ENCODE measurements at regions not wholly inside any gene's neighbourhood (a gene's known extent, or its start where the extent isn't known, plus 50 kb on each side); places are given as distances from the start of the nearest gene placed in this dataset.

DNA sequence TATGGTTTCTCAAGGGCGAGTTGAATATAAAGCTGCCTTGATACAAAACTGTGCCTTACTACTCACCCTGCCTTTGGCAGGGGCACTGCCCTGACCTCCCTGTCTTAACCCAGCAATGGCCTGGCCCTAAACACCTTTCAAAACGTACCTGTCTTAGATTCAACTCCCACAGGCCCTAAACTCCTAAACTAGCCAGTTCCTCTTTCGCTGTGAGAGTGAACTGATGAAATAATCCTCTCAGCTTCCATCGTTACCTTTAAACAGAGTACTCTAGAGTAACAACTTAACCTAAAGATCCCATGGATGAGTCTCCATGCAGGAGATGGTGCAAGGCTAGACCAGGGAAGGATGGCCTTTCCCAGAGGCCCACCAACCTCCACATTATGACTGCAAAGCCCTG lies 133.0 kb upstream of the THBS1 start:
- H3K4me1 Mint-ChIP-seq (ENCODE audit: low read depth), result no peaks in the 10 kb centered on the region
- H3K36me3 Mint-ChIP-seq (ENCODE audit: low read depth), result no peaks in the 10 kb centered on the region
- H3K27me3 Mint-ChIP-seq (ENCODE audit: low read depth), result peaks cover 21% of the 10 kb centered on the region
- H3K4me3 Mint-ChIP-seq, result no peak overlapping the region
- H3K27ac Mint-ChIP-seq, result no peak overlapping the region
- peaks cover 6% of the 10 kb centered on the region for H3K9me3 Mint-ChIP-seq

GRCh38 chr15:39448409-39448808 lies 132.5 kb upstream of the THBS1 start:
- Mint-ChIP-seq H3K9me3 (peaks cover 6% of the 10 kb centered on the region), H3K4me1 (ENCODE audit: low read depth) (no peaks in the 10 kb centered on the region), H3K27me3 (ENCODE audit: low read depth) (peaks cover 18% of the 10 kb centered on the region), H3K4me3 (no peak overlapping the region), H3K36me3 (ENCODE audit: low read depth) (no peaks in the 10 kb centered on the region), H3K27ac (no peak overlapping the region)

- H3K27ac Mint-ChIP-seq, result no peak overlapping the region
Measured at GRCh38 chr15:39451121-39451688, 129.7 kb upstream of the THBS1 start.

GRCh38 chr15:39451871-39452270 lies 129.0 kb upstream of the THBS1 start:
- H3K4me1 Mint-ChIP-seq (ENCODE audit: low read depth), result peaks cover 4% of the 10 kb centered on the region
- H3K27me3 Mint-ChIP-seq (ENCODE audit: low read depth), result peaks cover 16% of the 10 kb centered on the region
- H3K9me3 Mint-ChIP-seq, result peaks cover 6% of the 10 kb centered on the region
- no peak overlapping the region for H3K27ac Mint-ChIP-seq
- no peak overlapping the region for H3K4me3 Mint-ChIP-seq
- no peaks in the 10 kb centered on the region for H3K36me3 Mint-ChIP-seq (ENCODE audit: low read depth)

More at GRCh38 chr15:39451121-39451688, 129.7 kb upstream of the THBS1 start:
- peaks cover 6% of the 10 kb centered on the region for H3K9me3 Mint-ChIP-seq
- H3K36me3 Mint-ChIP-seq (ENCODE audit: low read depth), result no peaks in the 10 kb centered on the region
- H3K4me3 Mint-ChIP-seq, result no peak overlapping the region
- peaks cover 4% of the 10 kb centered on the region for H3K4me1 Mint-ChIP-seq (ENCODE audit: low read depth)
- H3K27me3 Mint-ChIP-seq (ENCODE audit: low read depth), result peaks cover 15% of the 10 kb centered on the region

- peaks cover 6% of the 10 kb centered on the region for H3K9me3 Mint-ChIP-seq
- H3K4me1 Mint-ChIP-seq (ENCODE audit: low read depth), result peaks cover 4% of the 10 kb centered on the region
- no peak overlapping the region for H3K4me3 Mint-ChIP-seq
- H3K27me3 Mint-ChIP-seq (ENCODE audit: low read depth), result peaks cover 16% of the 10 kb centered on the region
- H3K27ac Mint-ChIP-seq, result no peak overlapping the region
- H3K36me3 Mint-ChIP-seq (ENCODE audit: low read depth), result no peaks in the 10 kb centered on the region
Measured at GRCh38 chr15:39453620-39454019, 127.3 kb upstream of the THBS1 start.

GRCh38 chr15:39454189-39454986 lies 126.5 kb upstream of the THBS1 start:
- peaks cover 6% of the 10 kb centered on the region for H3K9me3 Mint-ChIP-seq
- H3K4me1 Mint-ChIP-seq (ENCODE audit: low read depth), result peaks cover 4% of the 10 kb centered on the region
- no peak overlapping the region for H3K4me3 Mint-ChIP-seq
- no peak overlapping the region for H3K27ac Mint-ChIP-seq
- peaks cover 16% of the 10 kb centered on the region for H3K27me3 Mint-ChIP-seq (ENCODE audit: low read depth)
- no peaks in the 10 kb centered on the region for H3K36me3 Mint-ChIP-seq (ENCODE audit: low read depth)

DNA sequence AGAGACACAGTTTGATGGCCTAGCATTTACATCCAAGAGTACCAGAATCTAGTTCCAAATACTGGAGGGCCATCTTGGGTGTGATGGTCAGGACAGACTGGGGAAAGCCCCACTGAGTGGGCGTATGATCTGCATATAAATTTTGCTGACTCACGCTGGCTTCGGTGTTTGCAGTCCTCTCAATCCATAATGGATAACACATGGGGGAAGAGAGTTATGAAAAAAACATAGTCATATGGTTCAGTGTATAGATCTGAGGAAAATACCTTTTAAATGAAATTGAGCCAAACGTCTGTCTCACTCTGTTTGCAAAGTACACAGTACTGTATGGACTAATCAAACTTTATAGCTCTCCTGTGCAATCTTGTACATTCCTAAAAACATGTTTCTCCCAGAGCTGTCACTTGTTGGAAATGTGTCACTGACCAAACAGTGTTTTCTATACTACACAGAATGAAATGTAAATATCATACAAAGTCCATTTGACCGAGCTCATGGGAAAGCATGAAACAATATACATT lies 125.3 kb upstream of the THBS1 start:
- no peaks in the 10 kb centered on the region for H3K36me3 Mint-ChIP-seq (ENCODE audit: low read depth)
- no peak overlapping the region for H3K4me3 Mint-ChIP-seq
- no peaks in the 10 kb centered on the region for H3K9me3 Mint-ChIP-seq
- H3K27ac Mint-ChIP-seq, result no peak overlapping the region
- H3K27me3 Mint-ChIP-seq (ENCODE audit: low read depth), result peaks cover 9% of the 10 kb centered on the region
- H3K4me1 Mint-ChIP-seq (ENCODE audit: low read depth), result peaks cover 4% of the 10 kb centered on the region

- H3K27ac Mint-ChIP-seq, result no peak overlapping the region
Measured at GRCh38 chr15:39456159-39456558, 124.7 kb upstream of the THBS1 start.

GRCh38 chr15:39456582-39457330 lies 124.1 kb upstream of the THBS1 start:
- Mint-ChIP-seq H3K36me3 (ENCODE audit: low read depth) (no peaks in the 10 kb centered on the region), H3K27ac (no peak overlapping the region), H3K27me3 (ENCODE audit: low read depth) (peaks cover 8% of the 10 kb centered on the region), H3K9me3 (no peaks in the 10 kb centered on the region), H3K4me3 (no peak overlapping the region), H3K4me1 (ENCODE audit: low read depth) (peaks cover 4% of the 10 kb centered on the region)

More at GRCh38 chr15:39456159-39456558, 124.7 kb upstream of the THBS1 start:
- Mint-ChIP-seq H3K4me3 (no peak overlapping the region), H3K36me3 (ENCODE audit: low read depth) (no peaks in the 10 kb centered on the region), H3K4me1 (ENCODE audit: low read depth) (peaks cover 4% of the 10 kb centered on the region), H3K27me3 (ENCODE audit: low read depth) (peaks cover 9% of the 10 kb centered on the region), H3K9me3 (no peaks in the 10 kb centered on the region)

DNA sequence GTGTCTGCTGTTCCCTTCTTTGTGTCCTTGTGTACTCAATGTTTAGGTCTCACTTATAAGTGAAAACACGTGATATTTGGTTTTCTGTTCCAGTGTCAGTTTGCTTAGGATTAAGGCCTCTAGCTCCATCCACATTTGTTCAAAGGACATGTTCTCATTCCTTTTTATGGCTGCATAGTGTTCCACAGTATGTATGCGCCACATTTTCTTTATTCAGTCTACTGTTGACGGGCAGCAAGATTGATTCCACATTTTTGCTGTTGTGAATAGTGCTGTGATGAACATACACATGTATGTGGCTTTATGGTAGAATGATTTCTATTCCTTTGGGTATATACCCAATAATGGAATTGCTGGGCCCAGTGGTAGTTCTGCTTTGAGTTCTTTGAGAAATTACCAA lies 122.7 kb upstream of the THBS1 start:
- Mint-ChIP-seq H3K4me1 (ENCODE audit: low read depth) (peaks cover 4% of the 10 kb centered on the region), H3K36me3 (ENCODE audit: low read depth) (no peaks in the 10 kb centered on the region), H3K27me3 (ENCODE audit: low read depth) (peaks cover 3% of the 10 kb centered on the region), H3K4me3 (no peak overlapping the region), H3K27ac (no peak overlapping the region), H3K9me3 (no peaks in the 10 kb centered on the region)

DNA sequence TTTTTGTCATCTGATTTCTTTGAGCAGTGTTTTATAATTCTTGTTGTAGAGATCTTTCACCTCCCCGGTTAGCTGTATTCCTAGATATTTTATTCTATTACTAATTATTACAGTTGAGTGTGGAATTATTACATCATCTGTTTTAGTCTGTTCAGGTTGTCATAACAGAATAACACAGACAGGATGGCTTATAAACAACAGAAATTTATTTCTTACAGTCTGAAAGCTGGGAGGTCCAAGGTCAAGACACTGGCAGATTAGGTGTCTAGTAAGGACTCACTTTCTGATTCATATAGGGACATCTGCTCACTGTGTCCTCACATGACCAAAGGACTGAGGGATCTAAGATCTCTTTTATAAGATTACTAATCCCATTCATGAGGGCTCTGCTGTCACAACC lies 121.3 kb upstream of the THBS1 start:
- Mint-ChIP-seq H3K27ac (no peak overlapping the region), H3K27me3 (ENCODE audit: low read depth) (peaks cover 3% of the 10 kb centered on the region), H3K36me3 (ENCODE audit: low read depth) (no peaks in the 10 kb centered on the region), H3K4me1 (ENCODE audit: low read depth) (no peaks in the 10 kb centered on the region), H3K4me3 (no peak overlapping the region), H3K9me3 (no peaks in the 10 kb centered on the region)

- Mint-ChIP-seq H3K36me3 (ENCODE audit: low read depth) (no peaks in the 10 kb centered on the region), H3K9me3 (no peaks in the 10 kb centered on the region), H3K4me1 (ENCODE audit: low read depth) (no peaks in the 10 kb centered on the region), H3K4me3 (no peak overlapping the region), H3K27ac (no peak overlapping the region), H3K27me3 (ENCODE audit: low read depth) (peaks cover 3% of the 10 kb centered on the region)
Measured at GRCh38 chr15:39460748-39461147, 120.1 kb upstream of the THBS1 start.

- no peaks in the 10 kb centered on the region for H3K27me3 Mint-ChIP-seq (ENCODE audit: low read depth)
- no peak overlapping the region for H3K27ac Mint-ChIP-seq
- no peaks in the 10 kb centered on the region for H3K4me1 Mint-ChIP-seq (ENCODE audit: low read depth)
- no peak overlapping the region for H3K4me3 Mint-ChIP-seq
- H3K36me3 Mint-ChIP-seq (ENCODE audit: low read depth), result no peaks in the 10 kb centered on the region
- no peaks in the 10 kb centered on the region for H3K9me3 Mint-ChIP-seq
Measured at GRCh38 chr15:39461536-39462130, 119.2 kb upstream of the THBS1 start.

DNA sequence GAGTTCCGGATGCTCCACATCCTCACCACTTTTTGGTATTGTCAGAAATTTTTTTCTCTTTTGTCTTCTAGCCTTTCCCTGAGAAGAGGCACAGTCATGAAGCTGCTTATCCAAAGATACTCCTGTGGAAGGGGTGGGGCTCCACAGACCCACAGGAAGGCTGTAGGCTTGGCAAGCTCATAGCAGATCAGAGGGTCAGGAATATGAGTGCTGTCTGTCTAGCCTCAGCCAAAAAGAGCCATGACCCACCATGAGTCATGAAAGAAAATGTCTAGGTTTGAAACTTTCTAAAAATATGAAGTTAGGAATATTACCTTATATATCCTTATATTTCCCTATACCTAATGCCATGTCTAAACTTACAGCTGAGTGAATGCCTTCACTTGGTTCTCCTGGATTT lies 118.2 kb upstream of the THBS1 start:
- Mint-ChIP-seq H3K4me3 (no peak overlapping the region), H3K9me3 (no peaks in the 10 kb centered on the region), H3K36me3 (ENCODE audit: low read depth) (no peaks in the 10 kb centered on the region), H3K27ac (no peak overlapping the region), H3K27me3 (ENCODE audit: low read depth) (no peaks in the 10 kb centered on the region), H3K4me1 (ENCODE audit: low read depth) (no peaks in the 10 kb centered on the region)

All from T-helper 1 cell treated with Interleukin-12 subunit alpha and Interleukin-12 subunit beta and Interleukin-4 antibody, amounts not matched to agents 30 μg/mL and 1 μg/mL, for 36 hours (primary cell).